ENCODE measurements at regions not wholly inside any gene's neighbourhood (a gene's known extent, or its start where the extent isn't known, plus 50 kb on each side); places are given as distances from the start of the nearest gene placed in this dataset.
"Not testable (repeated sequence)": the region's sequence is repeated elsewhere in the genome, so short reads cannot be mapped to it uniquely, and the experiment has no call there.

DNA sequence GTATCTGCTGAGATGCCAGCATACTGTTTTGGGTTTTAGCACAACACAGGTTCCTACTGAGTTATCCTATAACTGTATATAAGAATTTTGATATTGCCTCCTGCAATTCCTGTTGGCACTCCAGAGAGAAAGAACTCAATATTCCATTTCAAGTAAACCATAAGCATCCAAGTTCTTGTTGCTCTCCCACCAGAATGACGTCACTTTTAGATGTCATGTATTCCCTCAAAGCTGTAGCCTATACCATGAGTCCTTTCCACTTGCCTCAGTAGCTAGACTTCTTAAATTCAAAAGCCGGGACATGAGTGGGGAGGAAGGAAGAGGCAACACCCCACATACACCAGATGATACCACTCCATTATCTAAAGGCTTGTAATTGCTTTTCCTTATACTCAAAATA is 171.5 kb downstream of the ALDH8A1 start:
- DNase-seq: no peak

DNA sequence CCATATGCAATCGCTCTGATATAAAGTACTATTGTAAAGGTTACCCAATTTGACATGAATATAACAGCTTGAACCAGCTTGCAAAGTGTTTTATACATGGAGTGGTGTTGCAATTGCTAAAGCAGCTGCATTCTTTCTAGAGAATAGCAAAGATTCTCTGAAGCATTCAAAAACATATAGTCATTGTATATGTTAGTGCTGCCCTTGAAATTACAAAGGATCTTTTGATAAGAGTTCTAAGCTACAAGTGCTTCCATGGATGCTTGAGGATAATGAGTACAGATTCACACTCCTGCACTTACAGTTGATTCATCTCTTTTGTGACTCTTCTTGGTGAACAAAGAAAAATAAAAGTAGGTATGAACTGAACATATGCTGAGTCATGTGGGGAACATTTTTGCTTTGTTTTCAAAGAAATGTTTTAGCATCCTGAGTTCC is 175.7 kb downstream of the ALDH8A1 start:
- no peak for DNase-seq

DNA sequence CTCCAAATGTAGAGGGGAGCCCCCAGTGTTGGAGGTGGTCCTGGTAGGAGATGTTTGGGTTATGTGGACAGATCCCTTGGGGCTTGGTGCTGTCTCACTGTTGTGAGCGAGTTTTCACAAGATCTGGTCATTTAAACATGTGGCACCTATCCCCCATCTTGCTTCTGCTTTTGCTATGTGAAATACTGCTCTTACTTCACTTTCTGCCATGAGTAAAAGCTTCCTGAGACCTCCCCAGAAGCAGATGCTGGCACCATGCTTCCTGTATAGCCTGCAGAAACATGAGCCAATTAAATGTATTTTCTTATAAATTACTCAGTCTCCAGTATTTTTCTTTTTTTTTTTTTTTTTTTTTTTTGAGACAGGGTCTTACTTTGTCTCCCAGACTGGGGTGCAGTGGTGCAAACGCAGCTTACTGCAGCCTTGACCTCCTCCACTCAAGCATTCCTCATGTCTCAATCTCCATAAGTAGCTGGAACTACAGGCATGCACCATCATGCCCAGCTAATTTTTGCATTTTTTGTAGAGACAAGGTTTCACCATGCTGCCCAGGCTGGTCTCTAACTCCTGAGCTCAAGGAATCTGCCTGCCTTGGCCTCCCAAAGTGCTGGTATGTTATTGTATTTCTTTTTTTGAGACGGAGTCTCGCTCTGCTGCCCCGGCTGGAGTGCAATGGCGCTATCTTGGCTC is 177.1 kb downstream of the ALDH8A1 start:
- DNase-seq: no peak

DNA sequence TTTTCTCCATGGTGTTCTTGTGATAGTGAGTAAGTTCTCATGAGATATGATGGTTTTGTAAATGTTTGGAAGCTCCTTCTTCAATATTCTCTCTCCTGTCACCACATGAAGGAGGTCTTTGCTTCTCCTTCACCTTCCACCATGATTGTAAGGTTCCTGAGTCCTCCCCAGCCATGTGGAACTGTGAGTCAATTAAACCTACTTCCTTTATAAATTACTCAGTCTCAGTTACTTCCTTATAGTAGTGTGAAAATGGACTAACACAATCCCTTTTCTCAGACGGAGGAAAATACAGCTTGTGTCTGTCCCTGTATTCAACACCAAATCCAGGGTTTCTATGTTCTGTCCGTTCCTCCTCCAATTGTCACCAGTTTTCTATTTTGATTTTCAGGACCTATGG is 181.0 kb downstream of the ALDH8A1 start:
- DNase-seq: no peak

DNA sequence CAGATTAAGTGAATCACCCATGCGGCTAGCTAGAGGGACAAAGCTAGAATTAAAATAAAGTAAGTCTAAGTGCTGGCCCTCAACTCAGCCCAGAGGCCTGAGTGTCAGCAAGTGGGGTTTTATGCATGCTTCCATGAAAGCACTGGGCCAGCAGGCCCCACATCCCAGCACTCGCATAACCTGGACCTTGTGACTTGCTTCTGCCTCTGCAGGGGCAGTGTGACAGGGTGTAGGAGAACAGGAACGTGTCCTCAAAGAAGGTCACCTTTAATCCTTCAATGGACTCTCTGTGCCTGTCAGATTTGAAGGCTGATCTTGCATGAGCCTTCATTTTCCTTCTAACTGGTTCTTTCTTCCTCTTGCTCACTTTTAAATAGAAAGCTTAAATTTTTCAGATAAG is 183.4 kb downstream of the ALDH8A1 start:
- no peak for DNase-seq

DNA sequence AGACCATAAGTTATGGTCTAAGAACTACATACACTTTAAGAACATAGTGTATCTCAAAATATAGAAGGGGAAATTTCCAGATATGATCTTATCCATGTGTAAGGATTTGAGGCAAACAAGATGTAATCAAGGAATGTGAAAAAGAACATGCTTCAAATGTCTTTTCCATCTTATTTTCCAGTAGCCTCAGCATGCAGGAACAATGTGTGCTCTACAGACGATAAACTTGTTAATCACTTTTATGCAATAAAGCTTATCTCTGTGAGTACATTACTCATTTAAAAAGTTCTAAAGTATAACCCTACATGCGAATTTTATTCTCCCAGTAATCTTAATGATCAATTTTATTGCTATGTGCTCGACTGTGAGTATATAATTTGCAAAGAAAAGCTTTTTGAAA is 185.2 kb downstream of the ALDH8A1 start:
- no peak for DNase-seq

DNA sequence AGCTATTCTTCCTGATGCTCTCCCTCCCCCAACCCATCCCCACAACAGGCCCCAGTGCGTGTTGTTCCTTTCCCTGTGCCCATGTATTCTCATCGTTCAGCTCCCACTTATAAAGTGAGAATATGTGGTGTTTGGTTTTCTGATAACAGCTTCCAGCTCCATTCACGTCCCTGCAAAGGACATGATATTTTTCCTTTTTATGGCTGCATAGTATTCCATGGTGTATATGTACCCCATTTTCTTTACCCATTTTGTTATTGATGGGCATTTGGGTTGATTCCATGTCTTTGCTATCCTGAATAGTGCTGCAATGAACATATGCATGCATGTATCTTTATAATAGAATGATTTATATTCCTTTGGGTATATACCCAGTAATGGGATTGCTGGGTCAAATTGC is 186.3 kb downstream of the ALDH8A1 start:
- DNase-seq: not testable (repeated sequence)

DNA sequence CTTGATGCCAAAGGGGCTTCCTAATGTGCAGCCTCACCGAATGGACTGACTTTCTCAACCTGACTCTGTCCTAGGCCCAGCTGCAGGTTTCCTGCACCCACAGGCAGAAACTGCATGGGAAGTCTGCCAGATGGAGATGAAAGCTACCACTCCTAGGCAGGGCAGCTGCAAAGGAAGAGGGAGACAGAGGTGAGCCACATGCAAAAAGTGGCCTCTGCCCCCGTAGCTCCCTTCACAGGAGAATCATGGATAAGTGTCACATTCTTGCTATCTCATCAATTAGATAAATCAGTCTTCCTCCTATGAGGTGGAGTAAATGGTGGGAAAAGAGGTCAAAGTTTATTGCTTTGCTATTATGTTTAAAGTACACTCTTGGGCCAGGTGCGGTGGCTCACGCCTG is 191.3 kb downstream of the ALDH8A1 start:
- no peak for DNase-seq

DNA sequence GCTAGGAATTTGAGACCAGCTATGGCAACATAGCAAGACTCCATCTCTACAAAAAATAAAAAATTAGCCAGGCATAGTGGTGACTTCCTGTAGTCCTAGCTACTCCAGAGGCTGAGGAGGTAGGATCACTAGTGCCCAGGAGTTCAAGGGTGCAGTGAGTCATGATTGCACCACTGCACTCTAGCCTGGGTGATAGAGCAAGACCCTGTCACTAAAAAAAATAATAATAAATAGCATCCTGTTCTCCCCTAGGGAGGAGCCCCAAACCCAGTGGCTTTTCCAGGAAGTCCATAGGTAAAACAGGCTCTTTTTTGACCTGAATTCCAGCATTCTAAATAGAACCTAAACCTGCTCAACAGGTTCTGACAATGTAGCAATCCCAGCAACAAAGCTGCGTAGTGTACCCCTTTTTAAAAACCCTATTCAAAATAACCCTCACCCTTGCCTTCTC is 192.0 kb downstream of the ALDH8A1 start:
- DNase-seq: no peak

DNA sequence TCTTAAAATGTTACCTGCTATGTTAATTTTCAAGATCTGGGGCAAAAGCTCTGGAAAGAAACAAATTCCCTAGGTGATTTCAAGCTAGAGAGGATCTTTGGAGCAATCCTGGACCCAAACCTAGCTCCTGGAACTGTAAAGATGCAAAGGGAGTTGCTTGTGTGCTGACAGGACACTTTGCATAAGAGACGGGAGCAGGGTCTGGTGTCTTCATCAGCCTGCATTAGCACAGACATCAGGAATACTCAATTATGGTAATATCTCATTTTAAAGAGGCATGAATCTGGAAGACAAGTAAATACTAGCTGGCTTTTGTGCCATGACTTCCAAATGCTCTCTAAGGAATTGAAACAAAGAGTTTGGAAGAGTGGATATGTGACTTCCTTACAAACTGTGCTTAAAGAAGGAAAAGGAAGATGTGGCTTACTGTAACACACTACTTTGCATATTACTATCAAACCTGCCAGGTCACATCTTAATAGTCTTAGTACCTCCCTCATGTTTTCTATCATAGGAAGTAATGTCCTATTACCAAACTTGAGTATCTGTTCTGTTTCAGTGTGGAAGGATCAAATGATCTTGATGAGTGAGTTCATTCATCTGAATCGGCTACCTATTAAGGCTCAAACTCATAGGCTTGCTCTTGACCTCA is 193.4 kb downstream of the ALDH8A1 start:
- no peak for DNase-seq

DNA sequence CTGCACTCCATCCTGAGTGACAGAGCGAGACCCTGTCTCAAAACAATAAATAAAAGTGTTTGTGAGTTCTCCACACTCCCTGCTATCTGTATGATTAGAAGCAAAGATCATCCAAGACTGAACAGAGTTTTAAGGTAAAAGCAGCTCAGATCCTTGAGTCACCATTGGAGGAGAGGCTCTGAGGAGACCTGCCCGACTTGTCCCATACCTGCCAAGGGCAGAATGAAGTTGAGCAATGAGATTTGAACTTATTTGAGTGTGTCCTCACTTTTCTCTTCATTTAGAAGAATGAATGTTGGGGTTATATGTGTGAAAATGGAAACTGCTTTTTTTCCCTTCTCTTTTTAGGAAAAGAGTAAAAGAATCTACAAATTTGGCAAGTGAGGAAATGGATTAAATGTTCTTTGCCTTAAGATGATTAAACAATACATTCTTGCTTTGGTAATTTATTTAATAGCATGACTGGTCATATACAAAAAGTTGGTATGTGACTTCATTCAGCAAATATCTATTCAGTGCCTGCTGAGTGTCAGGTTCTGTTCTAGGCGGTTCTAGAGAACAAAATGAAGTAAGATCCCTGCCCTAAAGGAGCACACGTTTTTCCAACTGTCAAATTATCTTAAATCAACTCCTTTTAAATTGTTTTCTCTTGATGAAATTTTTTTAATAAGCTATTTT is 195.7 kb downstream of the ALDH8A1 start:
- no peak for DNase-seq

DNA sequence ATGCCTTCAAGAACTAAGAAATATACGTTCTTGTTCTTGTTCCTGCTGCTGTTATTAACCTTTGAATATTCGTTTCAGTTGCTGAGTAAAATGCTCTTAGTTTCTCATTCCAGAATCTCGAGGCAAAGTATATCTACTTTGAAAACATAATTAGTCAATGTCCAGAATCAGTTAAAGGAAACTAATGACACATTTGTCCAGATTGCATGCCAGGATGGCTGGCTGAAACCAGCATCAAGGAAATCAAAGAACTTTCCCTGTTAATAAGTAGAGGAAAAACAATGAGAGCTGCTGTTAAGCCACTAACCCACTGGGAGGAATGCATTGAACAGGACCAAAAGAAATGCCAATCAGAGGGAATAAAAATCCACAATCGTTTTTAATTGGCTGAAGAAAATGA is 196.9 kb downstream of the ALDH8A1 start:
- no peak for DNase-seq

DNA sequence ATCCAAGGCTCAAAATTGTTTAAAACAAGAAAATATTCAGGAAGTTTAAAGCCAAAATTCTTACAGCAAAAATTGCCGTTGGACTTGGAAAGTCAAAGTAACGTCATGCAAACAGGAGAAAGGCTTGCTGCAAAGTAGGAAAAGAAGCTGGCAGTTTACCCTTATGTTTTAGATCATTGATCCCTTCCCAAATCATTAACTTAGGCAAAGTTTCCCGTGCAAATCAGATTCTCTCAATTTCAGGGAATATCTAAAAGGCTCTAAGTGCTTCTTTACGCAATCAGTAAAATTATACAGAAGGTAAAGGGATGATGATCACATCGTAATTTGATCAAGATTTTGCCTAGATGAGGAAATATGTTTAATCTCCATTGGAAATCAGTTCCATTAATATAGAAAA is 197.5 kb downstream of the ALDH8A1 start:
- no peak for DNase-seq

DNA sequence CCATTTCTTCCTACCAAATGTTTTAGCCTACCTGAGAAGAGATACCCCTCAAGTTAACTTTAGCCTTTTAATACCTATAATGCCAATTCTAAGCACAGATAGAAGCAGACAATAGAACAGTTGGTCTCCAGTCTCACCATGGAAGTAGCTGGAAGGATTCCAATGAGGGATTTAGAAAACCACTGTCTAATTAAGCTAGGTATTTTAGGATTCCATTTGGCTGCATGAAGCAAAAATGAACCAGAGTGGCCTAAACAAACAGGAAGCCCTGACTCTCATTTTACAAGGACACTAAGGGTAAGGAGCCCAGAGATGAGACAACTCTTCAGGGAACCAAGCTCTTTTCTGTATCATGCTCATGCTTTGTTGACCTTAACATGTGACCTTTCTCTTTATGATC is 199.2 kb downstream of the ALDH8A1 start:
- DNase-seq: no peak

DNA sequence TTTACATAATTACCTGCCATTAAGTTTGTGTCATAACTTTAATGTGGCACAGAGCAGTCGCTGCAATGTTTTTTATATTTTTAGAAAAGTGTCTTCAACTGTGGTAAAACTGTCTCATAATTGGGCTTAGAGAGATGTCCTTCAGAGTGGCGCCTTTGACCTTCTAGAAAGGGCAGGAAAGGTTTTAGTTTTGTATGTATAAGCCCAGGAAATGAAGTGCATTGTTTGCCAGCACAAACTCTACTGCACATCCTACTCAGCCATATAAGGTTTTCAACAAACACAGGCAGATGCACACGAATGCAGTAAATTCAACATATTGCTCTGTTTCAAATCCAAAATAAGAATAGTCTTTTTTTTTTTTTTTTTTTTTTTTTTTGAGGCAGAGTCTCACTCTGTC is 201.4 kb downstream of the ALDH8A1 start:
- DNase-seq: no peak

DNA sequence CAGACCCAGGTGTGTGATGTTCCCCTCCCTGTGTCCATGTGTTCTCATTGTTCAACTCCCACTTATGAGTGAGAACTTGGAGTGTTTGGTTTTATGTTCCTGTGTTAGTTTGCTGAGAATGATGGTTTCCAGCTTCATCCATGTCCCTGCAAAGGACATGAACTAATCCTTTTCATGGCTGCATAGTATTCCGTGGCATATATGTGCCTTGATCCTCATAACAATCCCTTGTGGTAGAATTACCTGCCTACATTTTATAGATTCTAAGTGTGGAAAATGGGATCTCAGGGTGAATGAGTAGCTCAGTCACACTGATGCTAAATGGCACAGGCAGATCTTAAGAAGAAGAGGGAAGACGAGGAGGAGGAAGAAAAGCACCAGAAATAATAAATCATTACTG is 202.7 kb downstream of the ALDH8A1 start:
- not testable (repeated sequence) for DNase-seq

DNA sequence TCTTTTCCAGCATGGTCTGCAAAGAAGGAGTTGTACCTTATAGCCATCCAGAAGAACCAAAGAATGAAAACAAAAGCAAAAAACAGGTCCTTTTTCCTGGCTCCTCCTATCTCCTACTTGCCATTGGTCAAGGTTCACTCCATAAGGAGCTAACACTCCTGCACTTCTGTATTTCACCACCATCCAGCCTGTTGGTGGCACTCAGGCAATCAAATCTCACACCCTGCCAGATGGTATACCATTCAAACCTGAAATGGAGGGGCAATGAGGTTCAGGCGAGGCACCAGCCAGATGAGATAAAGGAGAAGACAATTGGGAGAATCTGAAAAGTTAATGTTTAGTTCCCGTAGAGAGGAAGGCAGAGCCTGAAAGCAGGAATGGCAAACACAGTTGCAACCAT is 203.8 kb downstream of the ALDH8A1 start:
- no peak for DNase-seq

DNA sequence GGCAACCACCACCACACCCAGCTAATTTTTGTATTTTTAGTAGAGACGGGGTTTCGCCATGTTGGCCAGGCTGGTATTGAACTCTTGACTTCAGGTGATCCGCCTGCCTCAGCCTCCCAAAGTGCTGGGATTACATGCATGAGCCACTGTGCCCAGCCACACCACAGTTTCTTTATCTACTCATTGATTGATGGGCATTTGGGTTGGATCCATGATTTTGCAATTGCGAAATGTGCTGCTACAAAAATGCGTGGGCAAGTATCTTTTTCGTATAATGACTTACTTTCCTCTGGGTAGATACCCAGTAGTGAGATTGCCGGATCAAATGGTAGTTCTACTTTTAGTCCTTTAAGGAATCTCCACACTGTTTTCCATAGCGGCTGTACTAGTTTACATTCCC is 204.7 kb downstream of the ALDH8A1 start:
- not testable (repeated sequence) for DNase-seq

DNA sequence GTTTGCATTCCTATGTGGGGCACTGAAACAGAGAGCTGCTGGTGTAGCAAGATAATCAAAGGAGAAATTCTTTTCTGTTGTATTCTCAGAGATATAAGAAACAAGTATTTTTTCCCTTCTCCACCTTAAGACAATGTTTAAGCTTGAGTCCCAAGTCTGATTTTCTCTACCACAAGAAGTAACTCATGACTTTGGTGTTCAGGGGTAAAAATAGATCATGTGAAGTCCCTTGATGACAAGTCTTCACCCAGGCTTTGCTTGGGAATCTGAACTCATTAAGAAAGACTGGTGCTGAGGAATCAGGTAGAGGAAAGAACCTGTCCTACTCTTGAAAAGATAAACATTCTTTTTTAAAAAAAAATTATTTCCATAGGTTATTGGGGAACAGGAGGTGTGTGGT is 205.6 kb downstream of the ALDH8A1 start:
- DNase-seq: no peak

DNA sequence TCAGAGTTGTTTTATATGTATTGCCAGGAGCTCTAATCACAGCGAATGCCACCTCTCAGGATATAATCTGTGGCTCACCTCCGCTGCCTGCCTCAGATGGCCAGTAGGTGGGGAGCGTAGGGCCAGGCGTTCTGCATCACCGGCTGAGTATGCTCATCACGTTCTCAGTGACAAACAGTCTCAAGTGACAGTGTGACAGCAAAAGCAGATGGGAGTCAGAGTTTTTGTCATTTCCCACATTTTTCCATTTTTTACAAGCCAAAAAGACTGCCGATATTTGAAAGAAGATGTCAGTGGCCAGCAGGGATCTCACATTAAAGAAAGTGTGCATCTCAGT is 208.7 kb downstream of the ALDH8A1 start:
- no peak for DNase-seq

DNA sequence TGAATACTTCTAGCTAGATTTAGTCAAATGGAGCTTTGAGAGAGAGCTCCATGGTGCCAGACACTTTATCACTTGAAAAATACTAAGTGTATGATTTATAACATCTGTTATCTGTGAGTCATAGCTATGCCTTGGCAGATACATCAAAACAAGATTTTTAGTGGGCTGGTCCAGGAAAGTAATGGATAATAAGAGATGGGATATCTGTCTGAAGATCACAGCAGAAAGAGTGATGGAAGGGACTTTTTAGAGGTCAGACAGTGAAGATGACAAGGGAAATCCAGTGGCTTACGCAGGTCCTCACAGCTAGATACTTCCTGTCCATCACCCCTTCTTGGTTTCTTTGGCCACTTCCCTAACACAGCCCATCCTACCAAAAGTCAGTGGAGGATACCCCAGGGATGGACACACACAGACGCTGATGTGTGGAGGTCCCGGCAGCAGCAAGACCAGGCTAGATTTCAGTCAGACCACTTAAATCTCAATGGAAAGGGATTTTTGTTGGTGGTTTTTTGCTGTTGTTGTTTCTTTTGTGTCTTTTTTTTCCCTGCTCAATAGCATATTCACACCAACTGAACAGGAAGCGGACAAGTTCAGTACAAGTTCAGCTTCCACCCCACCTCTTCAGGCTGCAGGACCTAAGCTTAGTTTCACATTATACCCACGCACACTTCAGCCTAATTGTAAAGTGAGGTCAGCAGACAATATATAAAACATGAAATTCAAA is 209.3 kb downstream of the ALDH8A1 start:
- DNase-seq: no peak

DNA sequence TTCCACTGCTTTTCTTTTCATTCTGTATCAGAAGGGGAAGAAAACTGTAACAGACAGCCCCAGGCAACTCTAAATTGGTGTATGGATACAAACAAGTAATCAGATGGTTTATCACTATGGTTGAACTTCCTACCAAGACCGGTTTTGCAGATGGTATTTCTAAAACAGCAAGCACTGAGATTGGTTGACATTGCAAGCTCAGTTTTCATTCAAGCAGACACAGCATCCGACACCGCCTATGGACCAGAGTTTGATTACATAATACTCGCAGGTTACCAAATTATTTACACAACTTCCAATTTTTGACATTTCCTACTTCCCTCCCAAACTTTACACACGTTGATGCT is 209.9 kb downstream of the ALDH8A1 start:
- no peak for DNase-seq

DNA sequence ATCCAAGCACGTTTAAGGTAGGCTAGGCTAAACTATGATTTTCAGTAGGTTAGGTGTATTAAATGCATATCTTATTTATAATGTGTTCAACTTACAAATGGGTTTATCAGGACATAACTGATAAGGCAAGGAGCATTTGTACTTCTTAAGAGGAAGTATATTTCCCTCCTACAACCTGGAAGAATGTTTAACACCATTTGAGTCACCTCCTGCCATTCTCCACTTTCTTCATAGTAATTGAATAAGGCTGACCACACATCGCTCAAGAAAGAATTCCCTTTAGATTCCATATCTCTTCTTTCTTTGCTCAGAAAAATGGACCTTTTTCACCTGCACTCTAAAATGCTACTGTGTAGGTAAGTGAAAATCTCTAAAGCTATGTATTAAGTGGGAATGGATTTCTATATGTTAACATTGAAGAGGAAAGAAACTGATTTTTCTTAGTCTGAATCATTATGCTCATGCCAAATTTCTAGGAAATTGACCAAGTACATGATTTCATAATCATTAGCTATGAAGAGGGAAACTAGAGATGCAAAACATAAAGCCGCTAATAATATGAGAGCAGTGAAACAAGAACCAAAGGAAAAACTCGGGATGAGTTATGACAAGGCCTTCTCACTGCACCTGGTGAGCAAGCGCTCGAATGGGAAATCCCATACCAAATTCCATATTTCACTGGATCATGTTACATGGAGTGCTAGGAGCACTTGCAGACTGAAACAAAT is 210.4 kb downstream of the ALDH8A1 start:
- no peak for DNase-seq

Measured in stimulated activated CD4-positive, alpha-beta T cell treated with anti-CD3 and anti-CD28 coated beads, Interleukin-15, amount 100 ng/mL, for 24 hours (primary cell).